Psoas muscle (tissue), 7 donors: ENCODE measurements at regions not wholly inside any gene's neighbourhood (a gene's known extent, or its start where the extent isn't known, plus 50 kb on each side); places are given as distances from the start of the nearest gene placed in this dataset.

Experiments used
- ATAC-seq, 4 donors: fragments of 200-7000 bp; cut with Tn5 transposase; one replicate each; pipeline ENCODE4 v1.9.1; 2020; ENCODE audit warnings: moderate library complexity in 3 of 4, mild to moderate bottlenecking in 2 of 4
- DNase-seq, 2 donors: peaks; one replicate each; pipeline ENCODE4 v3.0.0-alpha.2; 2020
- H3K27ac ChIP-seq: fragments of 200-600 bp; one replicate; pipeline ENCODE4 v1.8.0; 2022
- H3K27me3 ChIP-seq, 3 donors: fragments of 200-600 bp in 1 of 3; one replicate each; pipeline versions ENCODE4 v1.6.1 to v1.8.0; 2013 to 2022; ENCODE audit warnings: low read length in 2 of 3, mild to moderate bottlenecking in 2 of 3, moderate library complexity in 1 of 3; ENCODE audit not compliant: insufficient read depth in 3 of 3
- H3K36me3 ChIP-seq, 2 donors: fragments of 200-600 bp in 1 of 2; one replicate each; pipeline versions ENCODE4 v1.6.1 to v1.8.0; 2013 to 2022; ENCODE audit warnings: low read depth in 1 of 2, mild to moderate bottlenecking in 1 of 2, moderate library complexity in 1 of 2; ENCODE audit not compliant: insufficient read depth in 1 of 2
- H3K4me1 ChIP-seq: fragments of 200-600 bp; one replicate; pipeline ENCODE4 v1.8.0; 2022
- H3K4me3 ChIP-seq: fragments of 200-600 bp; one replicate; pipeline ENCODE4 v1.8.0; 2022; ENCODE audit warnings: mild to moderate bottlenecking
- H3K9me3 ChIP-seq: fragments of 200-600 bp; one replicate; pipeline ENCODE4 v1.8.0; 2022
- CTCF ChIP-seq: fragments of 200-600 bp; IDR thresholded peaks from one replicate; pipeline ENCODE4 v1.8.0; 2022; ENCODE audit warnings: antibody characterized with exemption
- WGBS, 3 donors: extraction: QIAGEN DNeasy Blood & Tissue Kit; methylation state at CpG; one replicate each; pipeline versions ENCODE4 v1.1.6 to v1.1.7; 2013; 5-methylcytosine and 5-hydroxymethylcytosine counted together
- intact Hi-C, 2 donors: fragments of 100-400 bp; cut with DNase I; formaldehyde crosslinking; loops; one replicate each; pipeline versions ENCODE4 v1.11.0 to v1.14.2; 2022
- donor health status: healthy with polysubstance abuse.
- donor health status: DM: no; HTN: no; CAD: no; lungs with moderate emphysema.
- donor health status: Bipolar disorder and iron deficiency.
- donor health status: healthy.
- donor health status: DM: yes; HTN: yes; CAD: no.
- donor health status: DM: no; HTN: no; CAD: no.
- donor health status: DM: yes; HTN: yes; CAD: no.

DNA sequence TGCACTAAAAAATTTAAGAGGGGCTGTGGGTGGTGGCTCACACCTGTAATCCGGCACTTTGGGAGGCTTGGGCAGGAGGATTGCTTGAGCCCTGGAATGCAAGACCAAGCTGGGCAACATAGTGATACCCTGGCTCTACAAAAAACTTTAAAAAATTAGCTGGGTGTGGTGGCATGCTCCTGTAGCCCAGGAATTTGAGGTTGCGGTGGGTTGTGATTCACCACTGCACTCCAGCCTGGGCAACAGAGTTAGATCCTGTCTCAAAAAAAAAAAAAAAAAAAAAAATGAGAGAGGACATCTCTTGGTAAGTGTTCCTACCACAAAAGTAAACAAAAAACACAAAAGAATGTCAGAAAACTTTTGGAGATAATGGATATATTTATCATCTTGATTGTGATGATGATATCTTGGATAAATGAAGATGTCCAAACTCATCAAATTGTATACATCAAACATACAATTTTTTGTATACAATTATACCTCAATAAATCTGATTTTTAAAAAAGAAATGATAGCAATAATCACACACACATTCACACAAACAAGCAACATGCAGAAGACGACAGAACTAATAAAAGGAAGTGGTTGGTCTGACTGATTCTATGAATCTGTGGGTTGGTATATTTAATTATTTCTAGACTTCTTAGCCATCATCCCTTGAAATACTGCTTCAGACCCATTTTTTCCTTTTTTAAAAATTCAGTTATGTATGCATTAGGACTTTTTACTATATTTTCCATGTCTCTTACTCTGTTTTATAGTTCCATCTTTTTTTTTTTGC is 465.9 kb downstream of the PLA2G4A start:
- Histone ChIP-seq H3K4me1 (no peaks in the 10 kb centered on the region), H3K9me3 (no peaks in the 10 kb centered on the region), H3K4me3 (no peak overlapping the region), H3K27ac (no peak overlapping the region), H3K36me3 (no peaks in the 10 kb centered on the region), H3K27me3 (no peaks in the 10 kb centered on the region)
- 71 to 82% (median 76%) methylated on average over 3 of the region's 3 CpGs for WGBS, 3 donors
- intact Hi-C loops: no loop called here
- TF ChIP-seq CTCF: no peak
- no peak for ATAC-seq
- no peak for DNase-seq

- H3K4me3 ChIP-seq: no peak overlapping the region
- no peaks in the 10 kb centered on the region for H3K36me3 ChIP-seq
- TF ChIP-seq CTCF: no peak
- intact Hi-C loops: no loop called here
- DNase-seq (no peak), ATAC-seq (no peak)
- no peak overlapping the region for H3K27ac ChIP-seq
- WGBS, 3 donors: 44 to 59% (median 50%) methylated on average over 2 of the region's 2 CpGs
- no peaks in the 10 kb centered on the region for H3K9me3 ChIP-seq
- no peaks in the 10 kb centered on the region for H3K27me3 ChIP-seq
- H3K4me1 ChIP-seq: no peaks in the 10 kb centered on the region
These were observed 471.3 kb downstream of the PLA2G4A start for GRCh38 chr1:187300081-187300480.

DNA sequence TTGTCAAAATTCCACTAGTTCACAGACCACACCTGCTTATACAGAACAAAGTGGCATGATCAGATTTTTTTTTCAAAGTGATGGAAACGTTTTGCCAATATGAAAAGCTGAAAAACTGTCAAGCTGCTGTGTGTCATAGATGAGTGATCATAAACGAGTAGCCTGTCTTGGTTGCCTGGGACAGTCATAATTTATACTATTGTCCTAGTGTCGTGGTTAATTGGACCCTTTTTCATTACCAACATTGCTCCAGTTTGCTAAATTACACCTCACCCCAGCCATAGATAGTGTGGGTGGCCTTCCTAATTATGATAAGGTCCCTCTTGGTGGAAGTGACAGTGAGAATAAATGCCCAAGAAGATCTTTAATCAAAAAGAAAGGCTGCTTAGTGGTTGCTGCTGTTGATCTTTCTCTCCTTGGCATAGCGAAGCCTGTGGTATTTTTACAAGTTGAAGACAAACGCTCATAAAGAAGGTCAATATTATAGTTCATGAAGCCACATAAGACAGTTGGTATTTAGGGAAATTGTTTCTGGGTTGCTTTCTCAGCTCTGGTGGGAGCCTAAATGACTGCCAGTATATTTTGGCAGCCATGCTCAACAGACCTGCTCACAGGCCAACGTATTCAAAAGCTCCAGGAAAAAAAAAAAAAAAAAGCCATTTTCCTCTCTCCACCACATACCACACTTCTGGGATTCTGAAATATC is 478.1 kb downstream of the PLA2G4A start:
- TF ChIP-seq CTCF: no peak
- Histone ChIP-seq H3K4me3 (no peak overlapping the region), H3K27me3 (no peaks in the 10 kb centered on the region), H3K27ac (no peak overlapping the region), H3K36me3 (no peaks in the 10 kb centered on the region), H3K4me1 (no peaks in the 10 kb centered on the region), H3K9me3 (no peaks in the 10 kb centered on the region)
- ATAC-seq (no peak), DNase-seq (no peak)
- intact Hi-C loops: no loop called here
- WGBS, 3 donors: 42 to 49% (median 43%) methylated on average over 6 of the region's 6 CpGs

DNA sequence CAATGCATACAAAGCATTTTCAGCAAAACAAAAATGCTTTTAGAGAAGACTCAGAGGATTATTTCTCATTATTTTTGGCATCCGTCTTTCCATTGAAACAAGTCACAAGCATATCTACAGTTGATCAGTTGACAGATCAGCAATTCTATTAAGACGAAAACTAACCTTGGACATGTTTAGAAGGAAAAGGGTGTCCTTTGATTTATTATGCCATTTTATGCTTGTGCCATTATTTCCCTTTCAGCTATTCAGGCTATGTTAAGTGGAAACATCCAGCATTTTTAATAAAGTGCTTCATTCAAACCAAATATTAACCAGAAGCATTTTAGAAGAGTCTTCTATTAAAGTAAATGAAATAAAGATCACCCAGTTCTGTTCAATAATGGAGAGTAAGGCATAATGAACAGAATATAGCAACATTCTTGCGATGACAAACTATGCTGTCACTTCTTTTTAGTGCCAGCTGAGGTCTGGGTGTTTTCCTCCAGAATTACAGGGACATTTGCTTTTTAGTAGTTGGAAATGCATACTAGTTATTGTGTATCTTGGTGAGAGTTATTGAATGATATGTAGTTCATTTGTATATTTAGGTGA is 481.4 kb downstream of the PLA2G4A start:
- Histone ChIP-seq H3K27me3 (no peaks in the 10 kb centered on the region), H3K4me3 (no peak overlapping the region), H3K4me1 (no peaks in the 10 kb centered on the region), H3K36me3 (no peaks in the 10 kb centered on the region), H3K27ac (no peak overlapping the region), H3K9me3 (no peaks in the 10 kb centered on the region)
- no peak for TF ChIP-seq CTCF
- ATAC-seq (no peak), DNase-seq (no peak)
- intact Hi-C loops: no loop called here
- whole genome bisulfite sequencing, 3 donors: 55 to 81% (median 68%) methylated on average over 3 of the region's 3 CpGs
